HepG2 (cell line): ENCODE measurements at regions not wholly inside any gene's neighbourhood (a gene's known extent, or its start where the extent isn't known, plus 50 kb on each side); places are given as distances from the start of the nearest gene placed in this dataset.
A peak's percentile ranks its signal among the peaks of the same experiment; 100 is the strongest.
"Not testable (repeated sequence)": the region's sequence is repeated elsewhere in the genome, so short reads cannot be mapped to it uniquely, and the experiment has no call there.

Experiments
- ATAC-seq: fragments of 200-7000 bp; cut with Tn5 transposase; 3 replicates; pipeline ENCODE4 v1.9.1; 2020; ENCODE audit warnings: mild to moderate bottlenecking, moderate library complexity
- BruUV-seq: library from RNA; stranded (reverse); fragments of 400-500 nt; replicated peaks from 2 replicates; lab custom pipeline; 2021; lab: Mats Ljungman, UMichigan
- CTCF ChIA-PET: fragments of 300-600 bp; formaldehyde crosslinking; extraction: SDS; loops from one replicate; lab custom pipeline; 2021; ENCODE audit warnings: low total read pairs, inconsistent platforms, low intra/inter-chr PET ratio; lab: Yijun Ruan, JAX
- POLR2A ChIA-PET: fragments of 350-600 bp; sonication (Branson Sonifier 250); formaldehyde crosslinking; loops from one replicate; lab custom pipeline; 2020; ENCODE audit warnings: antibody characterized with exemption, inconsistent platforms; lab: Yijun Ruan, JAX
- DNase-seq: peaks from one replicate; pipeline ENCODE4 v3.0.0-alpha.2; 2015; ENCODE audit warnings: low spot score
- FAIRE-seq: peaks from 3 replicates; lab custom pipeline; 2011; peaks lifted over from hg19 to GRCh38; lab: Jason Lieb, UNC
- H2AFZ ChIP-seq: one replicate; pipeline ENCODE4 v1.6.1; 2011; ENCODE audit warnings: low read length, inconsistent platforms
- H3K27ac ChIP-seq: fragments of 300-600 bp; 3 replicates; pipeline ENCODE4 v1.8.0; 2011; ENCODE audit warnings: mixed run types, mild to moderate bottlenecking, mixed read lengths, low read length, inconsistent platforms; ENCODE audit not compliant: insufficient read depth; ENCODE audit errors: extremely low read length
- H3K27me3 ChIP-seq, 2 experiments: fragments of 200-600 bp in 1 of 2; 2 replicates in 1 of 2; 3 replicates in 1 of 2; pipeline versions ENCODE4 v1.6.0 to v1.8.0; 2011; ENCODE audit warnings: low read length in 2 of 2, mild to moderate bottlenecking in 2 of 2, moderate library complexity in 2 of 2, inconsistent platforms in 1 of 2; ENCODE audit not compliant: insufficient read depth in 2 of 2, control insufficient read depth in 1 of 2
- H3K36me3 ChIP-seq, 2 experiments: fragments of 200-600 bp in 1 of 2; replicated peaks in 1 of 2; 2 replicates in 1 of 2; 3 replicates in 1 of 2; pipeline versions ENCODE4 v1.5.1 to v1.8.0; 2011; ENCODE audit warnings: low read length in 2 of 2, inconsistent platforms in 1 of 2; ENCODE audit not compliant: insufficient read depth in 2 of 2, control insufficient read depth in 1 of 2
- H3K4me1 ChIP-seq: 2 replicates; pipeline ENCODE4 v1.5.1; 2012; ENCODE audit warnings: low read length, inconsistent platforms; ENCODE audit not compliant: insufficient read depth
- H3K4me2 ChIP-seq: 2 replicates; pipeline ENCODE4 v1.6.0; 2011; ENCODE audit warnings: low read depth, low read length, inconsistent platforms
- H3K4me3 ChIP-seq, 3 experiments: fragments of 200-600 bp in 1 of 3; sonication (generic), shearing (Covaris generic) in 1 of 3; replicated peaks in 1 of 3; 2 replicates each; pipeline ENCODE4 v1.5.1; 2011 to 2016; ENCODE audit warnings: low read length in 3 of 3, inconsistent platforms in 2 of 3, low read depth in 2 of 3, mild to moderate bottlenecking in 2 of 3, control low read depth in 1 of 3, mixed read lengths in 1 of 3; ENCODE audit not compliant: insufficient read depth in 1 of 3
- H3K79me2 ChIP-seq: one replicate; pipeline ENCODE4 v1.6.1; 2011; ENCODE audit warnings: low read length, inconsistent platforms; ENCODE audit not compliant: insufficient read depth
- H3K9ac ChIP-seq: 2 replicates; pipeline ENCODE4 v1.6.0; 2011; ENCODE audit warnings: mild to moderate bottlenecking, low read depth, low read length, inconsistent platforms; ENCODE audit not compliant: insufficient read depth
- H3K9me3 ChIP-seq: 2 replicates; pipeline ENCODE4 v1.5.1; 2012; ENCODE audit warnings: mild to moderate bottlenecking, low read length
- H4K20me1 ChIP-seq: 2 replicates; pipeline ENCODE4 v1.6.0; 2011; ENCODE audit warnings: inconsistent platforms, mild to moderate bottlenecking, low read length, moderate library complexity; ENCODE audit not compliant: insufficient read depth
- NFYC ChIP-seq: IDR thresholded peaks from 2 replicates; pipeline ENCODE4 v1.6.1; 2016; ENCODE audit warnings: missing genetic modification reagents, missing compliant biosample characterization
- PRMT3 ChIP-seq: sonication (generic); formaldehyde crosslinking; IDR thresholded peaks from 2 replicates; pipeline ENCODE4 v1.8.1; 2022; ENCODE audit warnings: low read depth, mild to moderate bottlenecking, moderate library complexity, missing genetic modification reagents, borderline replicate concordance
- ZFP37 ChIP-seq: sonication (generic); formaldehyde crosslinking; IDR thresholded peaks from 2 replicates; pipeline ENCODE4 v1.4.0; 2020; ENCODE audit warnings: missing genetic modification reagents, borderline replicate concordance
- ZNF770 ChIP-seq: sonication (generic); formaldehyde crosslinking; IDR thresholded peaks from 2 replicates; pipeline ENCODE4 v1.5.0; 2020; ENCODE audit warnings: mild to moderate bottlenecking, missing genetic modification reagents
- ZNF883 ChIP-seq: sonication (generic); formaldehyde crosslinking; IDR thresholded peaks from 2 replicates; pipeline ENCODE4 v1.5.1; 2020; ENCODE audit warnings: mild to moderate bottlenecking, missing genetic modification reagents; ENCODE audit errors: not compliant biosample characterization
- ZSCAN21 ChIP-seq: sonication (generic); formaldehyde crosslinking; IDR thresholded peaks from 2 replicates; pipeline ENCODE4 v1.8.0; 2022; ENCODE audit warnings: mild to moderate bottlenecking, missing genetic modification reagents, moderate library complexity, borderline replicate concordance
- ZSCAN31 ChIP-seq: sonication (generic); formaldehyde crosslinking; IDR thresholded peaks from 2 replicates; pipeline ENCODE4 v1.5.0; 2020; ENCODE audit warnings: low read depth, mild to moderate bottlenecking, missing genetic modification reagents
- WGBS: methylation state at CpG from one replicate; pipeline ENCODE4 v1.1.6; 2017; ENCODE audit warnings: low lambda C conversion rate; 5-methylcytosine and 5-hydroxymethylcytosine counted together
- in situ Hi-C: cut with HindIII; loops from 2 replicates; pipeline ENCODE4 v1.10.0; 2017; ENCODE audit warnings: low pct_unique_long_range_greater_than_20kb; ENCODE audit not compliant: extremely low pct_ligation_motif_present
- intact Hi-C: fragments of 100-400 bp; cut with micrococcal nuclease; formaldehyde crosslinking; loops from one replicate; pipeline ENCODE4 v1.10.0; 2022; ENCODE audit not compliant: unreplicated experiment

GRCh38 chr5:57002959-57003485 is 51.1 kb upstream of the MIER3 start:
- ATAC-seq (no peak), DNase-seq (no peak)
- CTCF ChIA-PET: no interaction called here
- Histone ChIP-seq H3K27ac (no peak overlapping the region), H3K36me3 (no peaks in the 10 kb centered on the region), H2AFZ (no peak overlapping the region), H3K4me1 (peaks cover 11% of the 10 kb centered on the region; the same call in 1 of the 2 replicates), H3K79me2 (no peaks in the 10 kb centered on the region)
- BruUV-seq: no TSS peak
- in situ Hi-C loops: no loop called here
- TF ChIP-seq ZSCAN21 (CRISPR knock-in tag) (no peak), ZFP37 (no peak), ZNF770 (peak; percentile 55; the same call in 1 of the 2 replicates), ZNF883 (CRISPR knock-in tag) (no peak), ZSCAN31 (CRISPR knock-in tag) (no peak), PRMT3 (CRISPR knock-in tag) (no peak), NFYC (CRISPR knock-in tag) (no peak)
- TF ChIP-seq, all 625 proteins: peak for 1
- no peak overlapping the region for H3K9ac ChIP-seq
- FAIRE-seq: no peak
- no peaks in the 10 kb centered on the region for H3K27me3 ChIP-seq
- no peak overlapping the region for H3K4me3 ChIP-seq
- no peaks in the 10 kb centered on the region for H4K20me1 ChIP-seq
- POLR2A ChIA-PET: no interaction called here
- intact Hi-C loops: no loop called here
- no peak overlapping the region for H3K4me2 ChIP-seq
- H3K9me3 ChIP-seq: no peaks in the 10 kb centered on the region
- 4% methylated on average over 4 of the region's 4 CpGs for WGBS

- H3K9me3 ChIP-seq, H3K79me2 ChIP-seq, H3K27me3 ChIP-seq, H4K20me1 ChIP-seq, H3K9ac ChIP-seq, POLR2A ChIA-PET, H3K4me2 ChIP-seq, BruUV-seq, ATAC-seq, CTCF ChIA-PET, H3K36me3 ChIP-seq, intact Hi-C loops, H3K4me3 ChIP-seq, DNase-seq, H3K27ac ChIP-seq, H2AFZ ChIP-seq, FAIRE-seq, in situ Hi-C loops: not testable (repeated sequence)
- H3K4me1 ChIP-seq: peaks cover 11% of the 10 kb centered on the region; the same call in 1 of the 2 replicates
- 44% methylated on average over 5 of the region's 5 CpGs for WGBS
Observed at GRCh38 chr5:57003566-57003965, 51.6 kb upstream of the MIER3 start.
